Ovary (tissue), 7 donors: ENCODE measurements at regions not wholly inside any gene's neighbourhood (a gene's known extent, or its start where the extent isn't known, plus 50 kb on each side); places are given as distances from the start of the nearest gene placed in this dataset.

ENCODE experiments used
- DNase-seq, 5 donors: peaks; one replicate each; pipeline ENCODE4 v3.0.0-alpha.2; 2019 to 2020
- H3K27ac ChIP-seq, 2 donors: fragments of 200-600 bp; one replicate each; pipeline versions ENCODE4 v1.5.1 to v1.8.0; 2019 to 2022
- H3K27me3 ChIP-seq: fragments of 200-600 bp; one replicate; pipeline ENCODE4 v1.8.0; 2022
- H3K36me3 ChIP-seq: fragments of 200-600 bp; sonication (generic); one replicate; pipeline ENCODE4 v1.5.1; 2019
- H3K4me1 ChIP-seq: one replicate; pipeline ENCODE4 v1.8.1; 2013; ENCODE audit warnings: mild to moderate bottlenecking, moderate library complexity; ENCODE audit not compliant: insufficient read depth
- H3K4me3 ChIP-seq: fragments of 200-600 bp; sonication (generic); one replicate; pipeline ENCODE4 v1.5.1; 2017
- H3K9me3 ChIP-seq, 2 donors: fragments of 200-600 bp in 1 of 2; sonication (generic) in 1 of 2; one replicate each; pipeline versions ENCODE4 v1.5.1 to v1.8.1; 2013 to 2019; ENCODE audit warnings: mild to moderate bottlenecking in 1 of 2, moderate library complexity in 1 of 2
- EP300 ChIP-seq: sonication (generic); formaldehyde crosslinking; IDR thresholded peaks from one replicate; pipeline ENCODE4 v1.6.1; 2017; ENCODE audit warnings: antibody characterized with exemption
- POLR2A ChIP-seq: fragments of 450-650 bp; IDR thresholded peaks from one replicate; pipeline ENCODE4 v1.6.1; 2017; ENCODE audit warnings: antibody characterized with exemption, mild to moderate bottlenecking, moderate library complexity
- WGBS, 3 donors: extraction: QIAGEN DNeasy Blood & Tissue Kit in 1 of 3; methylation state at CpG; one replicate each; pipeline versions ENCODE4 v1.1.5 to v1.1.7; 2013 to 2017; 5-methylcytosine and 5-hydroxymethylcytosine counted together
- intact Hi-C, 4 donors: fragments of 100-400 bp; cut with DNase I; formaldehyde crosslinking; loops; one replicate each; pipeline versions ENCODE4 v1.11.0 to v1.15.1; 2022 to 2023
- TF ChIP-seq, protein P1 (sequence below), 3 donors: fragments of 450-650 bp in 2 of 3; fragments of 200-600 bp in 1 of 3; IDR thresholded peaks; one replicate each; pipeline versions ENCODE4 v1.5.1 to v1.8.0; 2016 to 2022; ENCODE audit warnings: antibody characterized with exemption in 3 of 3, mild to moderate bottlenecking in 1 of 3
- donor health status: DM: no; HTN: no; CAD: no; lungs with moderate emphysema.
- donor health status: DM: no; HTN: no; CAD: no.
- donor health status: Bipolar disorder and iron deficiency.
- donor health status: DM: no; HTN: no; CAD: no.
- donor health status: DM: yes; HTN: yes; CAD: no.

DNA sequence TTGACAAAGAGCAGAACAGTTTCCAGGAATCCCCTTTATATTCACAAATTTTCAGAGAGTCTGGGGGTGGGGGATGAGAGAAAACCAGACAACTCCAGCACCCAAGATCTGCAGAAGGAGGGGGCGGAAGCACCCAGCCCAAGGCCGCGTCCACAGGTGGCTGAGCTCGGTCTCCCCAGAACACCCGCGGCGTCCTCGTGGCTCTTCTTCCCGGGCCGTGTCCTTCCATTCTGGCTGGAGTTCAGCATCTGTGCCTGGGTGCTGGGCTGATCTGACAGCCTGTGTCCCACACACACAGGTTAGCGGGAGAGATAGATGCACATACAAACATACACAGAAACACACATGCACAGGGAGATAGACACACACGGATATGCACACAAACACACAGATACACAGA, 455.8 kb upstream of the SALL3 start:
- Histone ChIP-seq H3K27ac (no peak overlapping the region), H3K4me3 (no peak overlapping the region), H3K9me3 (no peaks in the 10 kb centered on the region), H3K4me1 (peaks cover 4% of the 10 kb centered on the region), H3K27me3 (no peaks in the 10 kb centered on the region), H3K36me3 (no peaks in the 10 kb centered on the region)
- no peak for DNase-seq
- WGBS, 3 donors, result 71 to 88% (median 75%) methylated on average over 12 of the region's 12 CpGs
- intact Hi-C loops, result no loop called here
- TF ChIP-seq POLR2A, result no peak
- TF ChIP-seq, protein P1, sequence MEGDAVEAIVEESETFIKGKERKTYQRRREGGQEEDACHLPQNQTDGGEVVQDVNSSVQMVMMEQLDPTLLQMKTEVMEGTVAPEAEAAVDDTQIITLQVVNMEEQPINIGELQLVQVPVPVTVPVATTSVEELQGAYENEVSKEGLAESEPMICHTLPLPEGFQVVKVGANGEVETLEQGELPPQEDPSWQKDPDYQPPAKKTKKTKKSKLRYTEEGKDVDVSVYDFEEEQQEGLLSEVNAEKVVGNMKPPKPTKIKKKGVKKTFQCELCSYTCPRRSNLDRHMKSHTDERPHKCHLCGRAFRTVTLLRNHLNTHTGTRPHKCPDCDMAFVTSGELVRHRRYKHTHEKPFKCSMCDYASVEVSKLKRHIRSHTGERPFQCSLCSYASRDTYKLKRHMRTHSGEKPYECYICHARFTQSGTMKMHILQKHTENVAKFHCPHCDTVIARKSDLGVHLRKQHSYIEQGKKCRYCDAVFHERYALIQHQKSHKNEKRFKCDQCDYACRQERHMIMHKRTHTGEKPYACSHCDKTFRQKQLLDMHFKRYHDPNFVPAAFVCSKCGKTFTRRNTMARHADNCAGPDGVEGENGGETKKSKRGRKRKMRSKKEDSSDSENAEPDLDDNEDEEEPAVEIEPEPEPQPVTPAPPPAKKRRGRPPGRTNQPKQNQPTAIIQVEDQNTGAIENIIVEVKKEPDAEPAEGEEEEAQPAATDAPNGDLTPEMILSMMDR (IDR thresholded peaks at IDR 0.05), result no peak
- no peak for TF ChIP-seq EP300

DNA sequence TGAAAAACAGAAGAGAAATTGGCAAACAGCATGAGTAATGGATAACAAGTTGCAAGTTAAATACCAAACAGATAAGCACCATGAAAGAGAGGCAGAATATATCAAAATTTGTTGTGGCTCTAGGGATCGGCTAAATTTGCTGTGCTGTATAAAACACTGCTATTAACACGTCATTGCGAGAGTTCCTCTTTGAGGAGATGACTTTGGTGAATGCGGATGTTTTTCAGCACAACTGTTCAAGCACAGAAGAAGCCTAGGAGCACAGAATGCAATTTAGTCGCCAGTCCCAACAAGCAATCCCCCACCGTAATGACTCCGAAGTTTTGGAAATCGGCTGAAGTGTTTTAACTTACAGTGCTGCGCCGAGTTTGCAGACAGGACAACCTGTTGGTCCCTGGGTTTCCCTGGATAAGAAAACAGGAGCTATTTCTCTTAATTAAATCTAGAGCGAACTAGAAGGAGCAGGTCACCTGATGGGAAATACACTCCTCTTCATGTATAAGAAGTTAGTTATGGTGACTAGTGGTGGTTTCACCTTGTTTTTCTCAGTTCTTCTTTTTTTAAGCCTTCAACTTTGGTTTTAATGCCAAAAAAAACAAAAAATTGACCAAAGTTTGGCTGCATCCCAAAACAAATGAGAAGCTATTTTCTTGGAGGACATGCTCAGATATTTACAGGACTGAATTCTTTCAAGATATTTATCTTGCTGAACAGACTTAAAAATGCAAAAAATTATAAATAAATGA, 454.1 kb upstream of the SALL3 start:
- TF ChIP-seq, protein P1 (IDR thresholded peaks at IDR 0.05), result no peak
- TF ChIP-seq POLR2A (no peak), EP300 (no peak)

GRCh38 chr18:78526275-78526674, 453.3 kb upstream of the SALL3 start:
- Histone ChIP-seq H3K27me3 (no peaks in the 10 kb centered on the region), H3K4me1 (peaks cover 4% of the 10 kb centered on the region), H3K27ac (no peak overlapping the region), H3K4me3 (no peak overlapping the region), H3K36me3 (no peaks in the 10 kb centered on the region), H3K9me3 (no peaks in the 10 kb centered on the region)
- WGBS, 3 donors, result 14 to 20% (median 18%) methylated on average over 10 of the region's 10 CpGs
- intact Hi-C loops, result no loop called here
- no peak for DNase-seq
- TF ChIP-seq EP300, result no peak

More for the DNA sequence above, 454.1 kb upstream of the SALL3 start:
- Histone ChIP-seq H3K9me3 (no peaks in the 10 kb centered on the region), H3K36me3 (no peaks in the 10 kb centered on the region), H3K4me1 (peaks cover 4% of the 10 kb centered on the region), H3K27me3 (no peaks in the 10 kb centered on the region), H3K4me3 (no peak overlapping the region), H3K27ac (no peak overlapping the region)
- 7 to 24% (median 8%) methylated on average over 11 of the region's 11 CpGs for WGBS, 3 donors
- intact Hi-C loops, result no loop called here
- DNase-seq, result no peak

- DNase-seq, result no peak
- H3K4me1 ChIP-seq, result peaks cover 4% of the 10 kb centered on the region
- H3K4me3 ChIP-seq, result no peak overlapping the region
- intact Hi-C loops, result no loop called here
- TF ChIP-seq POLR2A (no peak), EP300 (no peak)
- TF ChIP-seq, protein P1 (IDR thresholded peaks at IDR 0.05), result no peak
- no peaks in the 10 kb centered on the region for H3K9me3 ChIP-seq
- no peaks in the 10 kb centered on the region for H3K36me3 ChIP-seq
- H3K27ac ChIP-seq, result no peak overlapping the region
- 57 to 61% (median 57%) methylated on average over 19 of the region's 19 CpGs for WGBS, 3 donors
- H3K27me3 ChIP-seq, result no peaks in the 10 kb centered on the region
Measured at GRCh38 chr18:78526923-78527711, 452.5 kb upstream of the SALL3 start.

- Histone ChIP-seq H3K4me3 (no peak overlapping the region), H3K36me3 (no peaks in the 10 kb centered on the region), H3K9me3 (no peaks in the 10 kb centered on the region), H3K4me1 (peaks cover 4% of the 10 kb centered on the region), H3K27me3 (no peaks in the 10 kb centered on the region), H3K27ac (no peak overlapping the region)
- no peak for DNase-seq
- intact Hi-C loops, result no loop called here
- TF ChIP-seq, protein P1 (IDR thresholded peaks at IDR 0.05), result no peak
- no peak for TF ChIP-seq POLR2A
- 89 to 93% (median 89%) methylated on average over 11 of the region's 11 CpGs for WGBS, 3 donors
Measured at GRCh38 chr18:78527984-78528383, 451.6 kb upstream of the SALL3 start.
